H1 (cell line): ENCODE measurements at regions not wholly inside any gene's neighbourhood (a gene's known extent, or its start where the extent isn't known, plus 50 kb on each side); places are given as distances from the start of the nearest gene placed in this dataset.

Experiments used
- CTCF ChIA-PET: fragments of 300-600 bp; sonication (Branson Sonifier 250); formaldehyde crosslinking; loops from one replicate; lab custom pipeline; 2021; ENCODE audit not compliant: partially characterized antibody; lab: Charles Lee
- POLR2A ChIA-PET: fragments of 300-600 bp; sonication (Branson Sonifier 250); formaldehyde crosslinking; loops from one replicate; lab custom pipeline; 2021; ENCODE audit warnings: inconsistent platforms; ENCODE audit not compliant: partially characterized antibody; lab: Charles Lee
- DNase-seq, 2 experiments: peaks; one replicate each; pipeline versions ENCODE4 v3.0.0 to v3.0.0-alpha.2; 2010 to 2022; ENCODE audit warnings: low spot score in 2 of 2, low read depth in 1 of 2, mixed read lengths in 1 of 2
- FAIRE-seq: peaks from 2 replicates; lab custom pipeline; 2011; peaks lifted over from hg19 to GRCh38; lab: Jason Lieb, UNC
- H2AFZ ChIP-seq: 2 replicates; pipeline ENCODE4 v1.8.1; 2012; ENCODE audit warnings: low read length, inconsistent platforms
- H2AK5ac ChIP-seq: 2 replicates; pipeline ENCODE4 v1.6.1; 2013; ENCODE audit warnings: low read depth, low read length
- H2BK120ac ChIP-seq: replicated peaks from 2 replicates; pipeline ENCODE3; 2013; ENCODE audit warnings: low read depth, low read length, inconsistent platforms
- H2BK12ac ChIP-seq: 2 replicates; pipeline ENCODE4 v1.6.1; 2013; ENCODE audit warnings: low read depth, low read length
- H2BK15ac ChIP-seq: 2 replicates; pipeline ENCODE4 v1.6.1; 2013; ENCODE audit warnings: low read length
- H2BK20ac ChIP-seq: 2 replicates; pipeline ENCODE4 v1.6.1; 2013; ENCODE audit warnings: low read length
- H2BK5ac ChIP-seq: 2 replicates; pipeline ENCODE4 v1.6.1; 2013; ENCODE audit warnings: low read depth, low read length
- H3K14ac ChIP-seq: 2 replicates; pipeline ENCODE4 v1.6.1; 2013; ENCODE audit warnings: inconsistent platforms; ENCODE audit not compliant: insufficient read length
- H3K18ac ChIP-seq: 2 replicates; pipeline ENCODE4 v1.6.1; 2013; ENCODE audit warnings: low read length; ENCODE audit errors: extremely low read depth
- H3K23ac ChIP-seq: 2 replicates; pipeline ENCODE4 v1.6.1; 2013; ENCODE audit warnings: inconsistent platforms; ENCODE audit not compliant: insufficient read length
- H3K23me2 ChIP-seq: 2 replicates; pipeline ENCODE4 v1.6.1; 2013; ENCODE audit warnings: low read depth, low read length
- H3K27ac ChIP-seq: 2 replicates; pipeline ENCODE4 v1.6.1; 2011; ENCODE audit warnings: low read depth, low read length, inconsistent platforms
- H3K27me3 ChIP-seq, 4 experiments: replicated peaks in 1 of 4; 1 replicate in 1 of 4; 2 replicates in 3 of 4; pipeline versions ENCODE4 v1.6.1 to v1.8.1; 2011 to 2013; ENCODE audit warnings: low read length in 3 of 4, mild to moderate bottlenecking in 3 of 4, inconsistent platforms in 2 of 4, mixed read lengths in 2 of 4, moderate library complexity in 1 of 4; ENCODE audit not compliant: control insufficient read depth in 3 of 4, insufficient read depth in 3 of 4; ENCODE audit errors: extremely low read depth in 1 of 4
- H3K36me3 ChIP-seq, 4 experiments: 2 replicates each; pipeline versions ENCODE4 v1.6.1 to v1.8.1; 2011 to 2013; ENCODE audit warnings: mild to moderate bottlenecking in 4 of 4, low read length in 3 of 4, moderate library complexity in 2 of 4, control low read depth in 1 of 4, inconsistent platforms in 1 of 4; ENCODE audit not compliant: insufficient read depth in 4 of 4, control insufficient read depth in 2 of 4
- H3K4ac ChIP-seq: replicated peaks from 2 replicates; pipeline ENCODE3; 2013; ENCODE audit warnings: low read length, low read depth, mixed read lengths, inconsistent platforms; ENCODE audit not compliant: insufficient read length
- H3K4me1 ChIP-seq, 4 experiments: replicated peaks in 1 of 4; 1 replicate in 1 of 4; 2 replicates in 3 of 4; pipeline versions ENCODE4 v1.6.1 to v1.8.1; 2011 to 2013; ENCODE audit warnings: low read length in 3 of 4, inconsistent platforms in 2 of 4, mixed read lengths in 1 of 4; ENCODE audit not compliant: insufficient read depth in 4 of 4, control insufficient read depth in 3 of 4
- H3K4me2 ChIP-seq, 2 experiments: 2 replicates each; pipeline versions ENCODE4 v1.6.1 to v1.8.1; 2011 to 2013; ENCODE audit warnings: low read depth in 2 of 2, low read length in 2 of 2, control low read depth in 1 of 2, inconsistent platforms in 1 of 2, mild to moderate bottlenecking in 1 of 2; ENCODE audit not compliant: insufficient read depth in 1 of 2
- H3K4me3 ChIP-seq, 4 experiments: fragments of 200-600, 300-600 bp in 1 of 4; sonication (generic), shearing (Covaris generic), sonication (Bioruptor Twin) in 1 of 4; 2 replicates each; pipeline versions ENCODE4 v1.5.1 to v1.8.1; 2011 to 2016; ENCODE audit warnings: low read length in 4 of 4, low read depth in 3 of 4, control low read depth in 2 of 4, inconsistent platforms in 2 of 4, mild to moderate bottlenecking in 2 of 4, mixed read lengths in 1 of 4, moderate library complexity in 1 of 4; ENCODE audit not compliant: insufficient read depth in 2 of 4; ENCODE audit errors: extremely low read depth in 1 of 4
- H3K56ac ChIP-seq: replicated peaks from 2 replicates; pipeline ENCODE3; 2013; ENCODE audit warnings: low read depth, mild to moderate bottlenecking, mixed read lengths, low read length, inconsistent platforms; ENCODE audit not compliant: insufficient read length
- H3K79me1 ChIP-seq: 2 replicates; pipeline ENCODE4 v1.6.1; 2013; ENCODE audit warnings: low read depth, low read length, control low read depth
- H3K79me2 ChIP-seq, 2 experiments: 2 replicates each; pipeline versions ENCODE4 v1.6.1 to v1.8.1; 2012 to 2013; ENCODE audit warnings: low read length in 2 of 2, mild to moderate bottlenecking in 2 of 2, inconsistent platforms in 1 of 2; ENCODE audit not compliant: insufficient read depth in 2 of 2, control insufficient read depth in 1 of 2
- H3K9ac ChIP-seq, 4 experiments: replicated peaks in 1 of 4; 1 replicate in 1 of 4; 2 replicates in 3 of 4; pipeline versions ENCODE4 v1.6.1 to v1.8.1; 2011 to 2013; ENCODE audit warnings: low read depth in 3 of 4, low read length in 3 of 4, control low read depth in 2 of 4, mild to moderate bottlenecking in 2 of 4, moderate library complexity in 2 of 4, inconsistent platforms in 1 of 4; ENCODE audit errors: extremely low read depth in 1 of 4
- H3K9me3 ChIP-seq, 2 experiments: 2 replicates each; pipeline versions ENCODE4 v1.6.1 to v1.8.1; 2012 to 2013; ENCODE audit warnings: mild to moderate bottlenecking in 2 of 2, moderate library complexity in 2 of 2, control low read depth in 1 of 2, inconsistent platforms in 1 of 2, low read depth in 1 of 2, low read length in 1 of 2, mixed read lengths in 1 of 2; ENCODE audit not compliant: insufficient read depth in 2 of 2
- H4K20me1 ChIP-seq, 2 experiments: replicated peaks in 1 of 2; 2 replicates each; pipeline versions ENCODE3 to v1.8.1; 2011 to 2013; ENCODE audit warnings: inconsistent platforms in 2 of 2, low read length in 2 of 2, mild to moderate bottlenecking in 1 of 2; ENCODE audit not compliant: insufficient read depth in 2 of 2, control insufficient read depth in 1 of 2
- H4K5ac ChIP-seq: 2 replicates; pipeline ENCODE4 v1.6.1; 2013; ENCODE audit warnings: low read length, low read depth, mixed read lengths, inconsistent platforms; ENCODE audit not compliant: insufficient read length
- H4K8ac ChIP-seq: 2 replicates; pipeline ENCODE4 v1.8.0; 2013; ENCODE audit warnings: mild to moderate bottlenecking, moderate library complexity, low read length, inconsistent platforms; ENCODE audit not compliant: insufficient read depth; ENCODE audit errors: extremely low read depth
- H4K91ac ChIP-seq: replicated peaks from 2 replicates; pipeline ENCODE3; 2013; ENCODE audit warnings: low read length, mixed read lengths, inconsistent platforms; ENCODE audit not compliant: insufficient read length
- BRCA1 ChIP-seq: IDR thresholded peaks from 2 replicates; pipeline ENCODE4 v1.6.1; 2012; ENCODE audit warnings: low read depth, low read length, improper control_type of control experiment
- CEBPB ChIP-seq: IDR thresholded peaks from 2 replicates; pipeline ENCODE4 v1.6.1; 2012; ENCODE audit warnings: low read depth, low read length
- EGR1 ChIP-seq: IDR thresholded peaks from 2 replicates; pipeline ENCODE4 v1.6.1; 2011; ENCODE audit warnings: low read depth, low read length, borderline replicate concordance
- HDAC6 ChIP-seq: IDR thresholded peaks from one replicate; pipeline ENCODE4 v1.7.1; 2012; ENCODE audit warnings: low read depth, mild to moderate bottlenecking, inconsistent platforms, low read length, moderate library complexity
- SIRT6 ChIP-seq: IDR thresholded peaks from one replicate; pipeline ENCODE4 v1.7.1; 2012; ENCODE audit warnings: low read length, inconsistent platforms
- WGBS, 2 experiments: shearing (Covaris generic) in 1 of 2; methylation state at CpG; one replicate each; pipeline versions ENCODE4 v1.1.6 to v1.1.7; 2013 to 2015; ENCODE audit warnings: low lambda C conversion rate in 2 of 2, mixed read lengths in 2 of 2, inconsistent platforms in 1 of 2, low coverage in 1 of 2, missing lambda C conversion rate in 1 of 2; ENCODE audit not compliant: insufficient replicate concordance in 2 of 2, insufficient coverage in 1 of 2, insufficient read length in 1 of 2; ENCODE audit errors: extremely low coverage in 1 of 2, missing lambda C conversion rate in 1 of 2; 5-methylcytosine and 5-hydroxymethylcytosine counted together

GRCh38 chr6:15775741-15776140, 112.9 kb upstream of the DTNBP1 start:
- H4K91ac ChIP-seq: no peak overlapping the region
- no peak overlapping the region for H3K4me2 ChIP-seq
- no peak overlapping the region for H2BK15ac ChIP-seq
- H3K18ac ChIP-seq: no peak overlapping the region
- no peaks in the 10 kb centered on the region for H3K9me3 ChIP-seq
- H4K20me1 ChIP-seq: no peaks in the 10 kb centered on the region
- no peak overlapping the region for H2AFZ ChIP-seq
- H3K36me3 ChIP-seq: no peaks in the 10 kb centered on the region
- H3K23ac ChIP-seq: no peak overlapping the region
- no peak overlapping the region for H3K4ac ChIP-seq
- no peak overlapping the region for H2BK5ac ChIP-seq
- DNase-seq (no peak), FAIRE-seq (no peak)
- no peaks in the 10 kb centered on the region for H3K27me3 ChIP-seq
- H3K79me1 ChIP-seq: no peaks in the 10 kb centered on the region
- H4K8ac ChIP-seq: no peak overlapping the region
- H2BK12ac ChIP-seq: no peak overlapping the region
- H4K5ac ChIP-seq: no peak overlapping the region
- no peak overlapping the region for H3K27ac ChIP-seq
- H2BK120ac ChIP-seq: no peak overlapping the region
- ChIA-PET CTCF (no interaction called here), POLR2A (no interaction called here)
- TF ChIP-seq EGR1: no peak
- TF ChIP-seq CEBPB: no peak
- no peak for TF ChIP-seq BRCA1
- TF ChIP-seq HDAC6: no peak
- no peak for TF ChIP-seq SIRT6
- no peaks in the 10 kb centered on the region for H3K4me1 ChIP-seq
- H3K9ac ChIP-seq: no peak overlapping the region
- no peak overlapping the region for H2AK5ac ChIP-seq
- no peak overlapping the region for H2BK20ac ChIP-seq
- H3K4me3 ChIP-seq: no peak overlapping the region
- H3K14ac ChIP-seq: no peak overlapping the region
- WGBS, 2 experiments: 97% methylated on average over 5 of the region's 5 CpGs; no CpG with 5 or more reads in 1 of the 2 experiments
- H3K23me2 ChIP-seq: no peaks in the 10 kb centered on the region
- H3K56ac ChIP-seq: no peak overlapping the region
- H3K79me2 ChIP-seq: no peaks in the 10 kb centered on the region
